ENCODE measurements at regions not wholly inside any gene's neighbourhood (a gene's known extent, or its start where the extent isn't known, plus 50 kb on each side); places are given as distances from the start of the nearest gene placed in this dataset.

DNA sequence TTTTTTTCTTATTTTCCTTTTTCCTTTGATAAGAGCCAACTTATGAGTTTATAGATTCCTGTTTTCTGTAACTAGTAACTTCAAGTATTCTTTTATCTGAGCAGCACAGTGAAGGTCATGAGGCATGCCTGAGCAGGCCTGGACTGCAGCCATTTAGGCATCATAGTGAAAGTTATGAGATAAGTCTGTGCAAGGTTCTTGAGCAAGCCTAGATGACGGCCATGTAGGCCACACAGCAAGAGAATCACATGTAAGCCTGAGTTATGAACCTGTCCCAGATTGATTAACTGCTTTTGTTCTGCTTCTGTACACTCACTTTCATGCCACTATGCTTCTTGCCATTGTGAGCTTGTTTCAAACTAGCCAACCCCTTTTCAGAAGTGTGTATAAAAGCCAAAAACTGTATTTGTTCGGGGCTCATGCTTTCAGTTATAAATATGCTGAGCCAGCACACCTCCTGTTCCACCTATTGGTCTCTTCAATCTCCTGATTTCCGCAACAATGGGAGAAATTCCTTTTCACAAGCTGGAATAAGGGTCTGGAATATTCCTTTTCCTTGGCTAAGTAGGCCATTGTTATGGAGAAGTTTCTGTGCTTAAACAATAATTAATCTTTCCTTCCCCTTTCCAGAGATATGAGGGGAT lies 745.7 kb downstream of the FAM181B start:
- no peaks in the 10 kb centered on the region for H3K4me1 Mint-ChIP-seq (ENCODE audit: low read depth)
- TF ChIP-seq CTCF (IDR thresholded peaks at IDR 0.05; ENCODE audit: unreplicated experiment), result no peak
- no peak overlapping the region for H3K27ac Mint-ChIP-seq
- no peak for DNase-seq (ENCODE audit: low spot score, unreplicated experiment)
- peaks cover 7% of the 10 kb centered on the region for H3K9me3 Mint-ChIP-seq (ENCODE audit: low read depth)
- H3K36me3 Mint-ChIP-seq (ENCODE audit: insufficient read depth), result peaks cover 1% of the 10 kb centered on the region
- H3K4me3 Mint-ChIP-seq (ENCODE audit: low read depth), result no peak overlapping the region
- no peaks in the 10 kb centered on the region for H3K27me3 Mint-ChIP-seq

GRCh38 chr11:81986556-81987161 lies 747.0 kb downstream of the FAM181B start:
- no peak for TF ChIP-seq CTCF (IDR thresholded peaks at IDR 0.05; ENCODE audit: unreplicated experiment)
- Mint-ChIP-seq H3K4me3 (ENCODE audit: low read depth) (no peak overlapping the region), H3K27ac (no peak overlapping the region), H3K36me3 (ENCODE audit: insufficient read depth) (peaks cover 1% of the 10 kb centered on the region), H3K9me3 (ENCODE audit: low read depth) (peaks cover 7% of the 10 kb centered on the region), H3K4me1 (ENCODE audit: low read depth) (no peaks in the 10 kb centered on the region), H3K27me3 (no peaks in the 10 kb centered on the region)
- DNase-seq (ENCODE audit: low spot score, unreplicated experiment), result no peak

GRCh38 chr11:81979448-81979847 lies 754.2 kb downstream of the FAM181B start:
- no peak overlapping the region for H3K4me3 Mint-ChIP-seq (ENCODE audit: low read depth)
- H3K27ac Mint-ChIP-seq, result no peak overlapping the region
- H3K27me3 Mint-ChIP-seq, result no peaks in the 10 kb centered on the region
- H3K36me3 Mint-ChIP-seq (ENCODE audit: insufficient read depth), result no peaks in the 10 kb centered on the region
- no peak for DNase-seq (ENCODE audit: low spot score, unreplicated experiment)
- H3K9me3 Mint-ChIP-seq (ENCODE audit: low read depth), result peaks cover 8% of the 10 kb centered on the region
- TF ChIP-seq CTCF (IDR thresholded peaks at IDR 0.05; ENCODE audit: unreplicated experiment), result no peak
- H3K4me1 Mint-ChIP-seq (ENCODE audit: low read depth), result no peaks in the 10 kb centered on the region

DNA sequence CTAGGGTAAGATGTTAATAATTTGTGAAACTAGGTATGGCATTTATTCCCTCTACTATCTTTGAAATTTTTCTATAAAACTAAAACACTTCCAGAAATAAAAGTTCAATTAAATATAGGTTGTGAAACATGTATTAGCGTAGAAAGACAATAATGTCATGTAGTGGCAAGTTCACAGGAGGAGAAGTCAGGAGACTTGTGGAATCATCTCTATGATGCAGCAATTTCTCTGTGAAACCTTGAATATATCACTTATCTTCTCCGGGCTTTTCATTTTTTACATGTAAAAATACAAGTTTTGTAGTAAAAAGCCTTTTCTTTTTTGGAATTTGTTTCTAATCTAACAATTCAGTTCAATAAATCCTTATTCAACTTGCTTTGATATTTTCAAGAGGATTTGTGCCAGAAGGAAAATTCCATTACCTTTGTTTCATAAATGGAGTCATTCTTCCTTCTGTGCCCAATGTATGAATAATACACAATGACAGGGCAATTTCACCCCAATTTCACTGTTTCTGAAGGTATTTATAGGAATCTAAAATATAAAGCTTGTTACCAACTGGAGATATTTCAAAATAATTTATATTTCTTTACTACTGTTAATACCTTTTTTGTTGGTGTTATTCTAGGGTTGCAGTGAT lies 758.3 kb downstream of the FAM181B start:
- peaks cover 7% of the 10 kb centered on the region for H3K27me3 Mint-ChIP-seq
- H3K4me1 Mint-ChIP-seq (ENCODE audit: low read depth), result no peaks in the 10 kb centered on the region
- no peak overlapping the region for H3K4me3 Mint-ChIP-seq (ENCODE audit: low read depth)
- H3K36me3 Mint-ChIP-seq (ENCODE audit: insufficient read depth), result no peaks in the 10 kb centered on the region
- H3K9me3 Mint-ChIP-seq (ENCODE audit: low read depth), result peaks cover 8% of the 10 kb centered on the region
- TF ChIP-seq CTCF (IDR thresholded peaks at IDR 0.05; ENCODE audit: unreplicated experiment), result no peak
- DNase-seq (ENCODE audit: low spot score, unreplicated experiment), result no peak
- no peak overlapping the region for H3K27ac Mint-ChIP-seq

DNA sequence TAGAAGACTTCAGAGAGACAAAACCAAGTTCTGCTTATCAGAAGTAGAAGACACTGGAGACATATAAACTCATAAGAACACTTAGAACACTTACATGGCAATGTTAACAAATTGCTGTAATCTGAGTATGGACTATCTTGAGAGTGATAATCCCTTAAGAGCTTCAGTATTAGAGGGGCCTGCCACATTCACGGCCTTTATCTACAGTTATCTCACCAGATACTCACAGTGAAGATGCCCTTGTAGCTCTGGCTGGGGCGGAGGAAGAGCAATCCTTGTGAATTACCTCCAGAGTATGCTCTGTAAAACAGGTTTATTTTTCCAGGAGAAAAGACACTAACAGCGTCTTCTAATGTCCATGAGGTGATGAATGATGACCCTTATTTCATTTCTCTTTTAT lies 762.8 kb downstream of the FAM181B start:
- Mint-ChIP-seq H3K27ac (no peak overlapping the region), H3K36me3 (ENCODE audit: insufficient read depth) (no peaks in the 10 kb centered on the region), H3K4me1 (ENCODE audit: low read depth) (no peaks in the 10 kb centered on the region), H3K4me3 (ENCODE audit: low read depth) (no peak overlapping the region), H3K9me3 (ENCODE audit: low read depth) (no peaks in the 10 kb centered on the region), H3K27me3 (peaks cover 11% of the 10 kb centered on the region)
- TF ChIP-seq CTCF (IDR thresholded peaks at IDR 0.05; ENCODE audit: unreplicated experiment), result no peak
- no peak for DNase-seq (ENCODE audit: low spot score, unreplicated experiment)

Measured in progenitor cell of endocrine pancreas (in vitro differentiated cells).